OCI-LY3 (cell line): ENCODE measurements at regions not wholly inside any gene's neighbourhood (a gene's known extent, or its start where the extent isn't known, plus 50 kb on each side); places are given as distances from the start of the nearest gene placed in this dataset.

Source experiments
- CTCF ChIP-seq: fragments of 200-600, 300-600 bp; sonication (generic); IDR thresholded peaks from 2 replicates; pipeline ENCODE4 v1.5.1; 2014; ENCODE audit warnings: antibody characterized with exemption, low read length, low read depth
- EZH2phosphoT487 ChIP-seq: fragments of 200-600 bp; shearing (Covaris generic); IDR thresholded peaks from 2 replicates; pipeline ENCODE4 v1.6.1; 2018; ENCODE audit warnings: antibody characterized with exemption, mixed run types, low read depth

- TF ChIP-seq CTCF (no peak), EZH2phosphoT487 (no peak)
Measured at GRCh38 chr3:65126527-65127410, 439.0 kb upstream of the ADAMTS9 start.
